Activated CD4-positive, alpha-beta T cell treated with anti-CD3 and anti-CD28 coated beads for 36 hours (primary cell): ENCODE measurements at regions not wholly inside any gene's neighbourhood (a gene's known extent, or its start where the extent isn't known, plus 50 kb on each side); places are given as distances from the start of the nearest gene placed in this dataset.

Source experiments
- ATAC-seq: fragments of 200-7000 bp; cut with Tn5 transposase; one replicate; pipeline ENCODE4 v1.10.0; 2021; ENCODE audit warnings: mild to moderate bottlenecking, moderate library complexity
- CTCF ChIA-PET: fragments of 350-600 bp; sonication (Branson Sonifier 250); formaldehyde crosslinking; loops from one replicate; lab custom pipeline; 2021; ENCODE audit warnings: antibody characterized with exemption; lab: Charles Lee
- POLR2A ChIA-PET: fragments of 350-600 bp; sonication (Branson Sonifier 250); formaldehyde crosslinking; loops from one replicate; lab custom pipeline; 2021; ENCODE audit warnings: antibody characterized with exemption, inconsistent platforms; lab: Charles Lee
- DNase-seq: peaks from one replicate; pipeline ENCODE4 v3.0.0-alpha.2; 2020
- H3K27ac Mint-ChIP-seq: one replicate; pipeline ENCODE4 v1.8.0; 2021; ENCODE audit warnings: mixed read lengths
- H3K27me3 Mint-ChIP-seq: one replicate; pipeline ENCODE4 v1.8.0; 2021; ENCODE audit warnings: mixed read lengths
- H3K36me3 Mint-ChIP-seq: one replicate; pipeline ENCODE4 v1.8.0; 2021; ENCODE audit warnings: low read depth, mixed read lengths
- H3K4me1 Mint-ChIP-seq: one replicate; pipeline ENCODE4 v1.8.0; 2021; ENCODE audit warnings: mixed read lengths
- H3K4me3 Mint-ChIP-seq: one replicate; pipeline ENCODE4 v1.8.0; 2021; ENCODE audit warnings: mild to moderate bottlenecking, moderate library complexity, mixed read lengths
- H3K9me3 Mint-ChIP-seq: one replicate; pipeline ENCODE4 v1.8.0; 2021; ENCODE audit warnings: low read depth, mixed read lengths
- intact Hi-C, 2 experiments: fragments of 100-400 bp; cut with DNase I in 1 of 2; cut with micrococcal nuclease in 1 of 2; formaldehyde crosslinking; loops; one replicate each; pipeline versions ENCODE4 v1.14.2 to v1.15.1; 2022 to 2024; cut with DNase I, micrococcal nuclease

DNA sequence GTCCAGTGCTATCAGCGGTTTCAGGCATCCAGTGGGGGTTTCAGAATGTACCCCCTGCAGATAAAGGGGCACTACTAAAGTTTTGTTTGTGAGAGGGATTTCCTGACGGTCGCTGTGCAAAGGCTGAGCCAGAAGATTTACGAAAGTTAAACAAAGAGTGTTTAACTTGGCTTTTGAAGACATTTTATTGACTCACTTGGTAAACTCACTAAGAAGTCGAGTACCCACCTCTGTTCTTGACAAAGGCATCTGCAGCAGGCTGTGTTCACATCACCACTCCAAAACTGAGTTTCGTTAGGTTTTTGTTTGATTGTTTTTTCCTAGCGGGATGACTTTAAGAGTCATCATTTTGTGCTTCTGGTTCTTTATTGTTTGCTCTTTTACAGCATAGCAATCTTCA, 143.9 kb upstream of the TBL1X start:
- peaks cover 8% of the 10 kb centered on the region for H3K4me1 Mint-ChIP-seq
- no peaks in the 10 kb centered on the region for H3K36me3 Mint-ChIP-seq
- ATAC-seq, result no peak
- no peak for DNase-seq
- POLR2A ChIA-PET, result no interaction called here
- no peaks in the 10 kb centered on the region for H3K27me3 Mint-ChIP-seq
- H3K27ac Mint-ChIP-seq, result no peak overlapping the region
- H3K9me3 Mint-ChIP-seq, result no peaks in the 10 kb centered on the region
- intact Hi-C loops, result no loop called here
- no peak overlapping the region for H3K4me3 Mint-ChIP-seq
- CTCF ChIA-PET, result no interaction called here

DNA sequence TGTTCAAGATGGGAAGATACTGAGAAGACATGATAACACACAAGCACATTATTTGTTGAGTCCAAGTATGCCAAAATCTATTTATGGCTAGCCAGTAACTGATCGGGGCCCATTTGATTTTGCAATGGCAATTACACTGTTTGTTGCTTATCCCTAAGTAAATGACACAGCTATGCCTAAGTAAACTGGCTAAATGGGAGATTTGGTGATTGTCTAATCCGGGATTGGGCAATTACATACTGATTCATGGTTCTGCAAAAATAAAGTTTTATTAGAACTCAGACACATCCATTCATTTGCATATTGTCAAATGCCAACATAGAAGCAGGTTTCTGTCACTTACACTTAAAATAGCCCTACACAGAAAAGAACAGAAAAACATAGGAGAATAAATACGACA, 140.2 kb upstream of the TBL1X start:
- Mint-ChIP-seq H3K27me3 (no peaks in the 10 kb centered on the region), H3K27ac (no peak overlapping the region), H3K4me1 (no peaks in the 10 kb centered on the region), H3K9me3 (no peaks in the 10 kb centered on the region), H3K36me3 (no peaks in the 10 kb centered on the region), H3K4me3 (no peak overlapping the region)
- DNase-seq (no peak), ATAC-seq (no peak)
- intact Hi-C loops, result no loop called here
- ChIA-PET POLR2A (no interaction called here), CTCF (no interaction called here)

DNA sequence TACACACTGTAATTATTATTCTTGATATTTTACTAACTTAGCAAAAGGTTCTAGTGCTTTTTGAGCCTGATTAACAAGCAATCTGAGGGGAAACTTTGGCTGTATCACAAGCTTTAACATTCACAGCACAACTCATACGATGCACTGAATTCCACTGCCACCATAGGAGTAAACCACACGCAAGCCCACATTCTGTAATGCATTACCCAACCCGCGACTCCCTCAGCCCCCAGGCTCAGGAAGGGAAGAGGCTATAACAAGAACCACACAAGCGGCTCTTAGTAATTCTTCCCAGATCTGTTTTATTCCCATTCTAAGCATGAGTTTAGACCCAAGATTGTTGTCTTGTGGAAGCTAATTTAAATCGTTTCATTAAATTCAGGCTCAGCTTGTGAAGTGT, 138.5 kb upstream of the TBL1X start:
- POLR2A ChIA-PET, result no interaction called here
- Mint-ChIP-seq H3K27ac (no peak overlapping the region), H3K9me3 (no peaks in the 10 kb centered on the region), H3K27me3 (no peaks in the 10 kb centered on the region), H3K4me1 (no peaks in the 10 kb centered on the region), H3K4me3 (no peak overlapping the region), H3K36me3 (no peaks in the 10 kb centered on the region)
- no peak for ATAC-seq
- intact Hi-C loops, result no loop called here
- CTCF ChIA-PET, result no interaction called here
- no peak for DNase-seq

DNA sequence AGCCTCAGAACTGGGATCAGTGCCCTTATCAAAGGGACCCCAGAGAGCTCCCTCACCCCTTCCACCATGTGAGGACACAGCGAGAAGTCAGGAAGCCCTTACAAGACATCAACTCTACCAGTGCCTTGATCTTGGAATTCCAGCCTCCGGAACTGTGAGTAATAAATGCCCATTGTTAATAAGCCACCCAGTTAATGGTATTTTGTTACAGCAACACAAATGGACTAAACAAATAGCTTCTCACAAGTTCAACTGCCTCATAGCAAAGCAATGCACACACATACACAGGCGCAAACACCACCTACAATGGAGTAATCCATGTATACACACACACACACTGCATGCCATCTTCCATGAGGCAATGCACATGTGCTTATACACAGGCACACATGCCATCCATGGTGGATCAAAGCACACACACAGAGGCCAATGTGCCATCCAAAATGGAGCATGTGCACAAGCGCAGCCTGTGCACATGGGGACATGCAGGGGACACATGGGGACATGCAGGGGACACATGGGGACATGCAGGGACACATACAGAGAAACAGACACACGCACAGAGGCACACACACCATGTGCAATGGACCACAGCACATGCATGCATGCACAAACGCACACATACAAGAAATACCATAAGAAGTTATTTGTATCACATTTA, 137.6 kb upstream of the TBL1X start:
- intact Hi-C loops, result no loop called here
- Mint-ChIP-seq H3K4me3 (no peak overlapping the region), H3K9me3 (no peaks in the 10 kb centered on the region), H3K27me3 (no peaks in the 10 kb centered on the region), H3K36me3 (no peaks in the 10 kb centered on the region), H3K4me1 (no peaks in the 10 kb centered on the region), H3K27ac (no peak overlapping the region)
- DNase-seq (no peak), ATAC-seq (no peak)
- ChIA-PET CTCF (no interaction called here), POLR2A (no interaction called here)

DNA sequence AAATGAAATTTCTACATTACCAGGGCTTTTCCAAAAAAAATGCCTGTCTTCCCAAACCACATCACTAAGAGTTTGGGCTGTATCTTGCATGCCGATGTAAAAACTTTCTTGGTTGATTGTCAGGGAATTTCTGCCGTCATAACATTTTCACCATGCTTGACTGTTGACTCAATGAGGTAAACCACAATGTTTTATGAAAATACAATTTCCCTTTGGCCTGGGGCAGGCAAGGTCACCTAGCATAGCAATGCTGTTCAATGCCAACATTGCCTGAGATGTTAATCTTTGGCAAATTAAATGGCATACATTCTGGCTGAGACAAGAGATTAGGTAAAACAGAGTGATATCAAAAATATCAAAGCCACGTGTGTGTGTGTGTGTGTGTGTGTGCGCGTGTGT, 137.1 kb upstream of the TBL1X start:
- ChIA-PET POLR2A (no interaction called here), CTCF (no interaction called here)
- Mint-ChIP-seq H3K27ac (no peak overlapping the region), H3K9me3 (no peaks in the 10 kb centered on the region), H3K4me1 (no peaks in the 10 kb centered on the region), H3K4me3 (no peak overlapping the region), H3K27me3 (no peaks in the 10 kb centered on the region), H3K36me3 (no peaks in the 10 kb centered on the region)
- DNase-seq (no peak), ATAC-seq (no peak)
- intact Hi-C loops, result no loop called here

DNA sequence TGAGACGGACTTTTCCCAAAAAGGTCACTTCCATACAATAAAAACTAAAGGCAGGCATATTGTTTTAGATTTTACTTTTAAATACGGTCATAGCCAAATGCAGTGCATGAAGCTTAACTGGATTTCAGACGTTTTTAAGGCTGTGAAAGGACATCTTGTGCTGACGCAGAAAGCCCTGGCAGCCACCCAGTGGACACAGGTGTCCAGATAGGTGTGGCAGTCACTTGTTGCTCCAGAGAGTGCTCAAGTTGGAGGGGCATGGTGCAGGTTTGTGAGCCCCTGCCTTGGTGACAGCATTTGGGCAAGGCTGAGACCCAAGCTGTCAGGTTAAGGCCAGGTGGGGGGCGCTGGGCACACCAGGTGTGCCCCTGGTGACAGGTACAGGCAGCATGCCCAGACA, 135.8 kb upstream of the TBL1X start:
- H3K9me3 Mint-ChIP-seq, result no peaks in the 10 kb centered on the region
- intact Hi-C loops, result no loop called here
- CTCF ChIA-PET, result no interaction called here
- H3K27me3 Mint-ChIP-seq, result no peaks in the 10 kb centered on the region
- H3K4me1 Mint-ChIP-seq, result no peaks in the 10 kb centered on the region
- ATAC-seq (no peak), DNase-seq (no peak)
- H3K4me3 Mint-ChIP-seq, result no peak overlapping the region
- no peak overlapping the region for H3K27ac Mint-ChIP-seq
- H3K36me3 Mint-ChIP-seq, result no peaks in the 10 kb centered on the region
- POLR2A ChIA-PET, result no interaction called here

DNA sequence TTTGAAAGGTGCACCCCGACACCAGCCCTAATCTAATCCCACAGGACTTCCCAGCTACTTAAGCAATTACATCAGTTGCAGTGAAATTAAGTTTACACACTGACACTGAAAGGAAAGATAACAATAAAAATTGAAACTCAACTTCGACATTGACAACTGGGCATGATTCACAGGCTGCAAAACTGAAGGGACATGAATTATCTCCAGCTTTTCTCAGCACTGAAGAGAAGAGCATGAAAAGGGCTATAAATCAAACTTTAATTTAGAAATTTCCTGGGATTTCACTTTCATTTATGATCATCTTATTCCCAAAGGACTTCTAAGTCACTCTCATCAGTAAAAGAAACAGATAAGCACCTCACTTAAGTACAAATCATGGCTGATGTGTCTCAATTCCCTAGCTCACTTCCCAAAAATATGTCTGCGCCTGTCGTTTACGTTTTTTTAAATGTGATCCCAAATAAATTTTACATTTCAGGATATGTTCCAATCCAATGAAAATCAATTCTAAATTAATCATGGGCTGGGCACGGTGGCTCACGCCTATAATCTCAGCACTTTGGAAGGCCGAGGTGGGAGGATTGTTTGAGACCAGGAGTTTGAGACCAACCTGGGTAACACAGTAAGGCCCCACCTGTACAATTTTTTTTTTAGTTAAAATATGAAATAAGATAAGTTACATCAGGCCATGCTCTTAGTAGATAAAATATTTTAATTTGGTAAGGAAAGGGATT, 134.4 kb upstream of the TBL1X start:
- intact Hi-C loops, result no loop called here
- no peaks in the 10 kb centered on the region for H3K9me3 Mint-ChIP-seq
- ChIA-PET POLR2A (no interaction called here), CTCF (no interaction called here)
- H3K36me3 Mint-ChIP-seq, result no peaks in the 10 kb centered on the region
- no peak overlapping the region for H3K27ac Mint-ChIP-seq
- H3K4me3 Mint-ChIP-seq, result no peak overlapping the region
- H3K27me3 Mint-ChIP-seq, result no peaks in the 10 kb centered on the region
- DNase-seq, result no peak
- ATAC-seq, result no peak
- H3K4me1 Mint-ChIP-seq, result no peaks in the 10 kb centered on the region

DNA sequence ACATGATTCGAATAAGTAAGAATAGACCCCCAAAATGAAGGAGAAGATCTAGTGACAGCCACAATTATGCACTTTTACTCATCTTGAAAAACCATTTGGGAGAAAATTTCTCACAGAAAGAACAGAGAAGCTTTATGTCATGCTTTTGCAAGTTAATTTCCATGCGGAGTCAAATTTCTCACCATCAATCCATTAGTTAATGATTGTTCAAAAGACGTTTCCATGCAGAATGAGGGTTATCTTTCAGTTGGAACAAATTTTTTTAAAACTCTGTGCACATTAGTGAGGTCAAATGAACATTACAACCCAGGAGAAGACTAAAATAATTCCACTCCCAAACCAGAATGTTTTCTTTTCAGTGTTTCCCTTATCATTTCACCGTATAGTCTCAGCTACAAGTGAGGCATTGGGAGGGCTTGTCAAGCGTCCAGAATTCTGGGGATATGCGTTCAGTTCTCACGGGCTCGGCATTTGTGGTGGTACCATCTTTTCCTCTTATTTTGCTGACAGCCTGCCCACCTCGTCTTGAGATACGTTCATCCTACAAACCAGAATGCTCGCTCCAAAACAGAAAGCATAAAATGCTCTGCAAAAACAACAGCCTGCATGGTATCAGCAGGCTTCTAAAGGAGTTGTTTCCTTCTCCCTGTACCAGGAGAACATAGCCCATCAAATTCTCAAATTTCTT, 130.8 kb upstream of the TBL1X start:
- CTCF ChIA-PET, result no interaction called here
- Mint-ChIP-seq H3K4me3 (no peak overlapping the region), H3K9me3 (peaks cover 2% of the 10 kb centered on the region), H3K36me3 (no peaks in the 10 kb centered on the region), H3K4me1 (peaks cover 17% of the 10 kb centered on the region), H3K27me3 (no peaks in the 10 kb centered on the region), H3K27ac (no peak overlapping the region)
- POLR2A ChIA-PET, result no interaction called here
- ATAC-seq (no peak), DNase-seq (no peak)
- intact Hi-C loops, result no loop called here

DNA sequence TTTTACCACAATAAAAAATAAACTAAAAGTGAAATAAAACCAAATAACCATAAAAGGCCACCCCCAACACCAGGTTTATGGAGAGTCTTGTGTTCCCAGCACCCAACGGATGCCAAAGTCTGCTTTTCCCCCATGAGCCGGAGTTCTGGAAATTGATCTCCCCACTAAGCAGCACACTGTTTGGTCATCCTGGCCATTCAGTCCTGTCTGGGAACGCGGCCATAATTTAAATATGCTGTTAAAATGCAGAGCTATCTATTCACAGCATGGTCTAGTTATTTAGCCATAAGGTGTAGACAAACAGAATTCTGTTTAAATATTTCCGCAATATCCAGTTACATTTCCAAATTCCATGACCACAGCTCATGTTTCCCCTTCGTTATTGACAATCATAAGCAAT, 129.6 kb upstream of the TBL1X start:
- ChIA-PET CTCF (interaction anchor here (0.8 kb wide), 1 partner anchor 17 kb away, joined by 3 read pairs; no protein-coding TSS in a partner anchor), POLR2A (no interaction called here)
- DNase-seq (no peak), ATAC-seq (no peak)
- H3K4me3 Mint-ChIP-seq, result no peak overlapping the region
- peaks cover 2% of the 10 kb centered on the region for H3K9me3 Mint-ChIP-seq
- peaks cover 24% of the 10 kb centered on the region for H3K4me1 Mint-ChIP-seq
- no peaks in the 10 kb centered on the region for H3K36me3 Mint-ChIP-seq
- intact Hi-C loops, result no loop called here
- H3K27ac Mint-ChIP-seq, result no peak overlapping the region
- H3K27me3 Mint-ChIP-seq, result no peaks in the 10 kb centered on the region

DNA sequence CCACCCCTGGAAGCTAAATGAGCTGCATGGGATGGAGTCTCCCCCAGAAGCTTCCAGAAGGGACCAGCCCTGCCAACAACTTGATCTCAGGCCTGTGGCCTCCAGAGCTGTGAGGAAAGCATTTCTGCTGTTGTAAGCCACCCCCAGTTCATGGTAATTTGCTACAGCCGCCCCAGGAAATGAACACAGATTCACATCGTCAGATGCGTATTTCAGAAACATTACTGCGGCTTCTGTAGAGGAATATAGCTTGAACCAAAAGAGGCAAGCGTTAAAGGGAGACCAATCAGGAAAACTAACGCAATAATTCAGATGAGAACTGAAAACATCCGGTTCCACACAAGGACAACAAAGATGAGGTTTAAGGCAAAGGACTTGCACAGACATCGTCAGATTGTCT, 128.4 kb upstream of the TBL1X start:
- H3K4me1 Mint-ChIP-seq, result peaks cover 34% of the 10 kb centered on the region
- no peaks in the 10 kb centered on the region for H3K27me3 Mint-ChIP-seq
- no peak overlapping the region for H3K4me3 Mint-ChIP-seq
- DNase-seq (no peak), ATAC-seq (no peak)
- ChIA-PET POLR2A (no interaction called here), CTCF (interaction anchor here (0.6 kb wide), 1 partner anchor 352 kb away, joined by 3 read pairs; no protein-coding TSS in a partner anchor)
- peaks cover 2% of the 10 kb centered on the region for H3K9me3 Mint-ChIP-seq
- H3K27ac Mint-ChIP-seq, result no peak overlapping the region
- intact Hi-C loops, result no loop called here
- H3K36me3 Mint-ChIP-seq, result no peaks in the 10 kb centered on the region

DNA sequence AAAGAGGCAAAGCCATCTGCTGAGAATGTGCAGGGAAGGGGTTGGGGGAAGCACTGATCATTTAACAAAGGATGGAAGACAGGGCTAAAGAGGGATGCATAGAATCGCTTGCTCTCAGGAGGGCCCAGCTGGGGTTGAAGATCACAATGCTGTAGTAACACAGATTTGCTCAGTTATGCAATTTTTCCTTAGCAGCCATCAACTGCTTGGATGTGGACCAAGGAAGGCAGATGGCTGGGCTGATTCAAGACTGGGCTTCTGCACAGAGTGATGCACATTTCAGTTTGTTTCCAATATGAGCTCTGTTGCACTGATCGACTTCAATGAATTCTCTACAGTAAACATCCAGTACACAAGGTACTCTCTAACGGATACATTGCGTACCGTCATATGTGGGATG, 127.8 kb upstream of the TBL1X start:
- H3K9me3 Mint-ChIP-seq, result peaks cover 2% of the 10 kb centered on the region
- ATAC-seq (no peak), DNase-seq (no peak)
- no peak overlapping the region for H3K27ac Mint-ChIP-seq
- intact Hi-C loops, result no loop called here
- H3K27me3 Mint-ChIP-seq, result no peaks in the 10 kb centered on the region
- H3K36me3 Mint-ChIP-seq, result no peaks in the 10 kb centered on the region
- ChIA-PET CTCF (no interaction called here), POLR2A (no interaction called here)
- H3K4me1 Mint-ChIP-seq, result peaks cover 36% of the 10 kb centered on the region
- no peak overlapping the region for H3K4me3 Mint-ChIP-seq

DNA sequence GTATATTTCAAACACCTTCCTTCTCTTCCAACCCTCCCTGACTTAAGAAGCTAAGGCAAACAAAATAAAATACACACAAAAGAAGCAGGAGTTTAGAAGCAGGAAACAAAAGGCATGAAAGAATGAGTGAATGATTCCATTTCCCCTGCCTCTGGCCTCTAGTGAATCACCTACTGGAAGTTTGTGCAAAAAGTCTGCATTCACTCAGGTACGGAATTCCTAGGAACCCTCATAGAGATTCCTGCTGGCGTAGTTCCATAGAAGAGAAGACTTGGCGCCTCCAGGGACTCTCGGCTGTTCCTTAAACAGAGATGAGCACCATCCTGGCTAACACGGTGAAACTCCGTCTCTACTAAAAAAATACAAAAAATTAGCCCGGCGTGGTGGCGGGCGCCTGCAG, 125.9 kb upstream of the TBL1X start:
- no peak overlapping the region for H3K4me3 Mint-ChIP-seq
- DNase-seq (no peak), ATAC-seq (no peak)
- ChIA-PET CTCF (no interaction called here), POLR2A (no interaction called here)
- no peaks in the 10 kb centered on the region for H3K27me3 Mint-ChIP-seq
- H3K27ac Mint-ChIP-seq, result no peak overlapping the region
- peaks cover 41% of the 10 kb centered on the region for H3K4me1 Mint-ChIP-seq
- H3K9me3 Mint-ChIP-seq, result peaks cover 2% of the 10 kb centered on the region
- intact Hi-C loops, result no loop called here
- H3K36me3 Mint-ChIP-seq, result no peaks in the 10 kb centered on the region
